AG04450 (cell line): ENCODE measurements at regions not wholly inside any gene's neighbourhood (a gene's known extent, or its start where the extent isn't known, plus 50 kb on each side); places are given as distances from the start of the nearest gene placed in this dataset.

Source experiments
- CTCF ChIA-PET: fragments of 300-600, 350-600 bp; formaldehyde crosslinking; extraction: SDS; loops from one replicate; lab custom pipeline; 2022; ENCODE audit warnings: antibody characterized with exemption, inconsistent platforms; lab: Charles Lee
- POLR2A ChIA-PET: fragments of 350-600 bp; formaldehyde crosslinking; extraction: SDS; loops from one replicate; lab custom pipeline; 2021; ENCODE audit warnings: antibody characterized with exemption, inconsistent platforms; lab: Yijun Ruan, JAX
- DNase-seq: peaks from one replicate; pipeline ENCODE4 v3.0.0-alpha.2; 2011; ENCODE audit warnings: low read depth, low spot score
- H3K27ac ChIP-seq: one replicate; pipeline ENCODE4 v1.5.1; 2012; ENCODE audit warnings: low read depth, low read length, control low read depth
- H3K27me3 ChIP-seq: one replicate; pipeline ENCODE4 v1.6.0; 2012; ENCODE audit warnings: low read length; ENCODE audit not compliant: control insufficient read depth, insufficient read depth
- H3K4me3 ChIP-seq: 2 replicates; pipeline ENCODE4 v1.5.1; 2011; ENCODE audit warnings: mild to moderate bottlenecking, low read depth, low read length, control low read depth
- H3K9me3 ChIP-seq: 2 replicates; pipeline ENCODE4 v1.5.1; 2012; ENCODE audit warnings: low read length; ENCODE audit not compliant: control insufficient read depth, insufficient read depth
- TF ChIP-seq, protein P1 (sequence below): IDR thresholded peaks from 2 replicates; pipeline ENCODE4 v1.5.1; 2011; ENCODE audit warnings: low read depth, low read length, control low read depth, inconsistent platforms

DNA sequence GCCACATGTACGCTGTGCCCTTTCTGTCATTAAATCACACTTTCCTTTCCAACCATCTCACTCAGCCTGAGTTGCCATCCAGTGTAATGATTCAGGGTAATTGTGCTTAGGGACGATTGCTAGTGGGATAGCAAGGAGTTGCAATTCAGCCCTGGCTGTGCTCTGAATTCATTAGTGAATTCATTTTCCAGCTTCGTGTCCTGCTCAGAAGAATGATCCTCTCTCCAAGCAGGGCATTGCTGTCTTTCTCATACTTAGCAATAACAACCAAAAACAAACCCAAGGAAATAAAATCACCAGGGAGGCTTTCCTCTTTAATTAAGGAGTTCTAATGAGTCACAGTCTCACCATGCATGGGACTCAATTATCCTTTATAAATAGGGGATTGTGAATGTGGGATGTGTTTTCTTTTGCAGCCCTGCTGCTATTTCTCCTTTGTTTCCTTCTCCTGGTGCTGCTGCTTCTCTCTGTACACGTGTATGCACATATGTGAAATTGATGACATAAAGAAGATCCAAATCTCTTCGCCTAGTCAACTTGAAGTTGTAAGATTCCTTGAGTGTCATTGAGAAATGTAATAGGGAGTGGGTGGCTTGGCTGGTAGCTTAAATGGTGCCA lies 167.0 kb downstream of the TSEN15 start:
- TF ChIP-seq, protein P1, sequence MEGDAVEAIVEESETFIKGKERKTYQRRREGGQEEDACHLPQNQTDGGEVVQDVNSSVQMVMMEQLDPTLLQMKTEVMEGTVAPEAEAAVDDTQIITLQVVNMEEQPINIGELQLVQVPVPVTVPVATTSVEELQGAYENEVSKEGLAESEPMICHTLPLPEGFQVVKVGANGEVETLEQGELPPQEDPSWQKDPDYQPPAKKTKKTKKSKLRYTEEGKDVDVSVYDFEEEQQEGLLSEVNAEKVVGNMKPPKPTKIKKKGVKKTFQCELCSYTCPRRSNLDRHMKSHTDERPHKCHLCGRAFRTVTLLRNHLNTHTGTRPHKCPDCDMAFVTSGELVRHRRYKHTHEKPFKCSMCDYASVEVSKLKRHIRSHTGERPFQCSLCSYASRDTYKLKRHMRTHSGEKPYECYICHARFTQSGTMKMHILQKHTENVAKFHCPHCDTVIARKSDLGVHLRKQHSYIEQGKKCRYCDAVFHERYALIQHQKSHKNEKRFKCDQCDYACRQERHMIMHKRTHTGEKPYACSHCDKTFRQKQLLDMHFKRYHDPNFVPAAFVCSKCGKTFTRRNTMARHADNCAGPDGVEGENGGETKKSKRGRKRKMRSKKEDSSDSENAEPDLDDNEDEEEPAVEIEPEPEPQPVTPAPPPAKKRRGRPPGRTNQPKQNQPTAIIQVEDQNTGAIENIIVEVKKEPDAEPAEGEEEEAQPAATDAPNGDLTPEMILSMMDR: no peak
- Histone ChIP-seq H3K4me3 (no peak overlapping the region), H3K27me3 (no peaks in the 10 kb centered on the region), H3K9me3 (no peaks in the 10 kb centered on the region), H3K27ac (no peak overlapping the region)
- no peak for DNase-seq
- POLR2A ChIA-PET: no interaction called here
- CTCF ChIA-PET: interaction anchor here (1.0 kb wide), 1 partner anchor 563 kb away, joined by 3 read pairs; no protein-coding TSS in a partner anchor

DNA sequence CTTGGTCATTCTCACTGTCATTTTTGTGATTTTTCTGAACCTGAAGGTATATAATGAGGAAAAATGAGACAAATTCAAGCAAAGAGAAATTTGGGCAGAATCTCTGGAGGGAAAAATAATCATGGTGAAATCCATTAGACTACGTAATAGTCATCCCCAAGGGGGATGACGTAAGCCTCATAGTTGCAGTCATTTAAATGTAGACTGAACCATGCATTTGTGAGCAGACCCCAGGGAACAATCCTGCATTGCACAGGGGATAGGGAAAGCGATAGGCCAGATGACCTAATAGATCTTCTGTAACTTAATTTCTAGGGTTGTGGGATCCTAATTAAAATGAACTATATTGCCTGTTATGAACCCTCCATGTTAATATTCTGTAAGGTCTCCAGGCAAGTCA lies 167.4 kb upstream of the C1orf21 start:
- no peak overlapping the region for H3K4me3 ChIP-seq
- no peak for DNase-seq
- no peaks in the 10 kb centered on the region for H3K27me3 ChIP-seq
- TF ChIP-seq, protein P1: no peak
- no peak overlapping the region for H3K27ac ChIP-seq
- CTCF ChIA-PET: interaction anchor here (1.0 to 1.5 kb wide), 2 partner anchors 444 to 564 kb away, joined by 3 to 5 read pairs; no protein-coding TSS in a partner anchor
- POLR2A ChIA-PET: no interaction called here
- H3K9me3 ChIP-seq: no peaks in the 10 kb centered on the region

- H3K27me3 ChIP-seq: no peaks in the 10 kb centered on the region
- no peak overlapping the region for H3K4me3 ChIP-seq
- TF ChIP-seq, protein P1: no peak
- no peak overlapping the region for H3K27ac ChIP-seq
- H3K9me3 ChIP-seq: no peaks in the 10 kb centered on the region
- POLR2A ChIA-PET: no interaction called here
- CTCF ChIA-PET: interaction anchor here (1.5 kb wide), 1 partner anchor 444 kb away, joined by 5 read pairs; no protein-coding TSS in a partner anchor
- DNase-seq: no peak
Measured at GRCh38 chr1:184219883-184220282, 166.9 kb upstream of the C1orf21 start.

DNA sequence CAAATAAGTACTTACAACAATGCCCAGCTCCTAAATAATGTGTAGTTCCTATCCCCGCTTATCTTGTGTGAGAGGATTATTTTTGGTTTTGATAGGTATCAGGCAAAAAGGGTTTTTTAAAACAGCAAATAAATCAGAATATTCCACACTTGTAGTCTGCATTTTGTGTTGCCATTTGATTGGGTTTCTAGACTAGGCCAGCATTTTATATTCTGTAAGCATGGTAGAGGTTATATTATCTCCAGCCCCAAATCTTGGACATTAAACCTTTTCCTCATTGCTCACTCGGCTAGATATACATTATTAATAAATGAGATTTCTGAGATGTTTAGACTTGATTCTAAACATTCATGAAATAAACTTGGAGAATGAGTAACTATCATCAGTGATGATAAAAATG lies 165.7 kb upstream of the C1orf21 start:
- Histone ChIP-seq H3K9me3 (no peaks in the 10 kb centered on the region; the same call in 1 of the 2 replicates), H3K4me3 (no peak overlapping the region), H3K27ac (no peak overlapping the region), H3K27me3 (peaks cover under 1% of the 10 kb centered on the region)
- POLR2A ChIA-PET: no interaction called here
- no peak for DNase-seq
- TF ChIP-seq, protein P1: no peak
- CTCF ChIA-PET: interaction anchor here (0.7 to 2.7 kb wide), 7 partner anchors 8 to 470 kb away, joined by 4 to 14 read pairs (median 7); no protein-coding TSS in a partner anchor

DNA sequence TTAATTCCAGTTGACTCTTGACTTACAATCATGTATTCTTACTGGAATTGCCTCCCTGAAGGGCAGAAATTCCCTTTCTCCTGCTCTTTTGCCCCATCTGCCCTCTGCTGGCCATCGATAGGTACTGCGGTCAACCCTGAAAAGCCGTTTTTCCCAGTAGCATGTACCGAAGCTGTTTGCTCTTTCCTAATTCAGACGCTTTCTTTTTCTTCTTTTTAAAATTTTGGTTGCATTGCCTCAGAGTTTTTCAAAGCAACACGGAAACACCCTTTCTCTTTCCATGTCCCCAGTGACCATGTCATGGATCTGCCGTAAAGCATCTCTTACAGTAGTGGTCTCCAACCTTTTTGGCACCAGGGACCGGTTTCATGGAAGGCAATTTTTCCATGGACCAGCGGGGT lies 164.2 kb upstream of the C1orf21 start:
- POLR2A ChIA-PET: no interaction called here
- no peak for DNase-seq
- CTCF ChIA-PET: interaction anchor here (0.5 to 2.7 kb wide), 31 partner anchors 9 to 604 kb away, joined by 3 to 15 read pairs (median 4); no protein-coding TSS in a partner anchor
- TF ChIP-seq, protein P1: peak; percentile 97
- no peaks in the 10 kb centered on the region; the same call in 1 of the 2 replicates for H3K9me3 ChIP-seq
- H3K27me3 ChIP-seq: peaks cover 2% of the 10 kb centered on the region
- peak overlapping the region; percentile 32 for H3K4me3 ChIP-seq
- no peak overlapping the region for H3K27ac ChIP-seq
